ENCODE measurements at regions not wholly inside any gene's neighbourhood (a gene's known extent, or its start where the extent isn't known, plus 50 kb on each side); places are given as distances from the start of the nearest gene placed in this dataset.

DNA sequence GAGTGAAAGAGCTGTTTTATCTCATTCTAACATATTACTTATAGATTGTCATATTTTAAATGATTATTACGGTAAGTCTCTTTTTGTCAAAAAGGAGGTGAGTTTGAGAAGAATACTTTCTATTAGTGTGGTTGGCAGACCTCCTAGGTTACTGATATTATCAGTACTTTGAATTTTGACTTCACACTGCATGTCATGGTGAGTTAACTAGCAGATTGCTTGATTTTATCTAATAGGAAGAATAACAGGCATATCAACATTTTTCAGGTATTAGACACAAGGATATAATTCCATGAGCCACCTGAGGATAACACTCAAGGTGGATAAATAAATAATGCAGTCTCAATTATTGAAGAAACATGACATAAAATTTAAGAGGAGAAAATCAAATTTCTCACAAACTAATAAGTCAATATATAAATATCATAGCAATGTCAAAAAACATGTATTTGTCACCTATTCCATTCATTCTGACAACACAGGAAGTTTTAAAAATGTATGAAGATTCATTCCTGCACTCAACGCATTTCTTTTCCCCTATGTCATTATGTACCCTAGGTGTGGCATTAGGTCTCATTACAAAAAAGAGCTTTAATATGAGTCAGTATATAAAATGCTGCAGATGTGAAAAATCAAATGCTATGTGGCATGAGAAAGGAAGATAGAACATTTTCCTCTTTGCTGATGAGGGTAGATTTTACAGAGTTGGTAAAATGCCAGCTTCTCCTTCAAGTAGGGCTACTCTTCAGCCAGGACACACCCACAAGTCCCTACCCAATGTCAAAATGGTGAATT, 1621.6 kb downstream of the REEP3 start:
- TF ChIP-seq, protein P1, sequence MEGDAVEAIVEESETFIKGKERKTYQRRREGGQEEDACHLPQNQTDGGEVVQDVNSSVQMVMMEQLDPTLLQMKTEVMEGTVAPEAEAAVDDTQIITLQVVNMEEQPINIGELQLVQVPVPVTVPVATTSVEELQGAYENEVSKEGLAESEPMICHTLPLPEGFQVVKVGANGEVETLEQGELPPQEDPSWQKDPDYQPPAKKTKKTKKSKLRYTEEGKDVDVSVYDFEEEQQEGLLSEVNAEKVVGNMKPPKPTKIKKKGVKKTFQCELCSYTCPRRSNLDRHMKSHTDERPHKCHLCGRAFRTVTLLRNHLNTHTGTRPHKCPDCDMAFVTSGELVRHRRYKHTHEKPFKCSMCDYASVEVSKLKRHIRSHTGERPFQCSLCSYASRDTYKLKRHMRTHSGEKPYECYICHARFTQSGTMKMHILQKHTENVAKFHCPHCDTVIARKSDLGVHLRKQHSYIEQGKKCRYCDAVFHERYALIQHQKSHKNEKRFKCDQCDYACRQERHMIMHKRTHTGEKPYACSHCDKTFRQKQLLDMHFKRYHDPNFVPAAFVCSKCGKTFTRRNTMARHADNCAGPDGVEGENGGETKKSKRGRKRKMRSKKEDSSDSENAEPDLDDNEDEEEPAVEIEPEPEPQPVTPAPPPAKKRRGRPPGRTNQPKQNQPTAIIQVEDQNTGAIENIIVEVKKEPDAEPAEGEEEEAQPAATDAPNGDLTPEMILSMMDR (IDR thresholded peaks at IDR 0.05; ENCODE audit: low read depth, low read length): no peak

DNA sequence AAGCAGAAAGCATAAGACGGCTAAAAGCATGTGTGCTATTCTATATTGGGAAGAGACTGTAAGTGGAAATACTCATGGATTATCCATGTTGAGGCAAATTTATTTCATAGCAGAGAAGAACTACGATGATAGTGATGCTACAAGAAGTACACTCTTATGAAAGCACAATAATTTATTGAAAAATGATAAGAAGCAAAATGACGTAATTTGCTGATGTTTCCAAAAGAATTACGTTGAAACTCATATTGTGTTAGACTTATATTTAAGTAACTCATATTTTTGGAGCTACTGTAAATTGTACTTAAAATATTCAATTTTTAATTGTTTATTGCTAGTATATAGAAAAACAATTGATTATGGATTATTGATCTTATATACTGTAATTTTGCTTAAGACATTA, 1622.5 kb downstream of the REEP3 start:
- DNase-seq (ENCODE audit: low read depth in 2 of 2): no peak
- TF ChIP-seq, protein P1 (IDR thresholded peaks at IDR 0.05; ENCODE audit: low read depth, low read length): no peak
- H3K4me3 ChIP-seq (replicated peaks in 1 of 2; ENCODE audit: low read depth in 2 of 2, low read length in 2 of 2): no peak overlapping the region

More for the DNA sequence above, 1621.6 kb downstream of the REEP3 start:
- DNase-seq (ENCODE audit: low read depth in 2 of 2): no peak
- no peak overlapping the region for H3K4me3 ChIP-seq (replicated peaks in 1 of 2; ENCODE audit: low read depth in 2 of 2, low read length in 2 of 2)

DNA sequence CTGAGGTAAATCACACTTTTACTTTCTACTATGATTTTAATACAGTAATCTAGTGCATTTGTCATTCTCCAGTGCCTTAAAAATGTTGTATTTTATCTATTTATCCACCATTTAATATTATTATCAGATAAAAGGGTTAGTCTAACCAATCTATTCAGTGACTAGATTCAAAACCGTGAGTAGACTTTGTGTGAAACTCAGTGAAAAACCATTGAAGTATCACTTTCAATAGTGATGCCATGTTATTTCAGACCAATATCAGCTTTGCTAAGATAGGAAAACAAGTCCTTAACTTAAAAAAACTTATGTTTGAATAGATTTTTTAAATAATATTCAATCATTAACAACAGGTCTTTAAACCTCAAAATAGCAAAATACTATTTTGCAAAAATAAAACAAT, 1628.7 kb downstream of the REEP3 start:
- DNase-seq (ENCODE audit: low read depth in 2 of 2): no peak
- TF ChIP-seq, protein P1 (IDR thresholded peaks at IDR 0.05; ENCODE audit: low read depth, low read length): no peak

DNA sequence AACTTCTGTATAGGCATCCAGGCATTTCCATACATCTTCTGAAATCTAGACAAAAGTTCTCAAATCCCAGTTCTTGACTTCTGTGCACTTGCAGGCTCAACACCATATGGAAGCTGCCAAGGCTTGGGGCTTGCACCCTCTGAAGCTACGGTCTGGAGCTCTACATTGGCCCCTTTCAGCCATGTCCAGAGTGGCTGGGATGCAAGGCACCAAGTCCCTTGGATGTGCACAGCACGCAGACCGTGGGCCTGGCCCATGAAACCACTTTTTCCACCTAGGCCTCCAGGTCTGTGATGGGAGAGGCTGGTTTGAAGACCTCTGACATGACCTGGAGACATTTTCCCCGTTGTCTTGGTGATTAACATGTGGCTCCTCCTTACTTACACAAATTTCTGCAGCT, 1645.1 kb downstream of the REEP3 start:
- DNase-seq (ENCODE audit: low read depth in 2 of 2): no peak
- H3K4me3 ChIP-seq (replicated peaks in 1 of 2; ENCODE audit: low read depth in 2 of 2, low read length in 2 of 2): no peak overlapping the region
- TF ChIP-seq, protein P1 (IDR thresholded peaks at IDR 0.05; ENCODE audit: low read depth, low read length): no peak

More for the DNA sequence above, 1628.7 kb downstream of the REEP3 start:
- no peak overlapping the region for H3K4me3 ChIP-seq (replicated peaks in 1 of 2; ENCODE audit: low read depth in 2 of 2, low read length in 2 of 2)

DNA sequence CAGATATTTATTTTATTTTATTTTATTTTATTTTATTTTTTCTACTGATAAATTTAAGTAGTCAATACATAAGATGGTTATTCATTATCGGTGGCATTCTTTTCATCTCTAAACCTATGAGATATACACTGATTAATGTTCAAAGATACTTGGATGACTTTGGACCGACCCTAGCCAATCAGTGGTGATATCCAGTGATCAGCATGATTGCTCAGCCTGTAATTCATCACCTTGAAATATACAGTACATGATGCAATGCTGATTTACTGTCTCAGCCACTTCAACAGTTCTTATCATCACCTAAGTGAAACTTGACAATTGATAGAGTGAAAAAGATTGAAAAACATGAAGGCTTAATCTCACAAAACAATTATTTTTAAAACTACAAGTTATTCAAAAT, 1651.0 kb downstream of the REEP3 start:
- TF ChIP-seq, protein P1 (IDR thresholded peaks at IDR 0.05; ENCODE audit: low read depth, low read length): no peak
- H3K4me3 ChIP-seq (replicated peaks in 1 of 2; ENCODE audit: low read depth in 2 of 2, low read length in 2 of 2): no peak overlapping the region
- DNase-seq (ENCODE audit: low read depth in 2 of 2): no peak

DNA sequence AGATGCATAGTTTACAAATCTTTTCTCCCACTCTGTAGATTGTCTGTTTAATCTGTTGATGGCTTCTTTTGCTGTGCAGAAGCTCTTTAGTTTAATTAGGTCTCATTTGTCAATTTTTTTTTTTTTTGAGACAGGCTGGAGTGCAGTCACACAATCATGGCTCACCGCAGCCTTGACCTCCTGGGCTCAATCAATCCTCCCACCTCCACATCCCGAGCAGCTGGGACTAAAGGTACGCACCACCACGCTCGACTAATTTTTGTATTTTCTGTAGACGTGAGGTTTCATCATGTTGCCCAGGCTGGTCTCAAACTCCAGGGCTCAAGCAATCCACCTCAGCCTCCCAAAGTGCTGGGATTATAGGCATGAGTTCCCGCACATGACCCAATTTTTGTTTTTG, 1655.8 kb downstream of the REEP3 start:
- DNase-seq (ENCODE audit: low read depth in 2 of 2): no peak
- TF ChIP-seq, protein P1 (IDR thresholded peaks at IDR 0.05; ENCODE audit: low read depth, low read length): no peak
- no peak overlapping the region for H3K4me3 ChIP-seq (replicated peaks in 1 of 2; ENCODE audit: low read depth in 2 of 2, low read length in 2 of 2)
